GM21515 (cell line): ENCODE measurements at regions not wholly inside any gene's neighbourhood (a gene's known extent, or its start where the extent isn't known, plus 50 kb on each side); places are given as distances from the start of the nearest gene placed in this dataset.
"Not testable (repeated sequence)": the region's sequence is repeated elsewhere in the genome, so short reads cannot be mapped to it uniquely, and the experiment has no call there.

Experiments used
- ATAC-seq: cut with Tn5 transposase; IDR thresholded peaks from one replicate; pipeline ENCODE4 v1.9.1; 2021; ENCODE audit not compliant: unreplicated experiment

DNA sequence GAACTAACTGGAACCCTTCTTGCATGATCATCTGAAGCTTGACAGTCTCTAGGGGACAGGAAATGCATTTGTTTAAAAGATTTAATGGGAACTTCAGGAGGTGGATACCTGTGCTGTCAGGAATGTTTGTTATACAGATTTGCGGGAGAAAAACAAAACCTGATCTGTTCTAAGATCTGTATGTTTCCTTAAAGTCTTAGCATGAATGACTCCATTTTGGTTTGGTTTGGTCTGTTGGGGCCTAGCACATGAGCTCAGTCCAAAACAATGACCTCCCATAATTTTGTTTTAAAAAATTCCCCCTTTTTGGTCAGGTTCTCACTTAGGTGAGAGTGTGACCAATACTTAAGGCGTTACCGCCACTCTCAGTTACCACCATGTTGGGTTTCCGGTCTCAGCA lies 138.7 kb downstream of the AKR1D1 start:
- ATAC-seq: no peak

DNA sequence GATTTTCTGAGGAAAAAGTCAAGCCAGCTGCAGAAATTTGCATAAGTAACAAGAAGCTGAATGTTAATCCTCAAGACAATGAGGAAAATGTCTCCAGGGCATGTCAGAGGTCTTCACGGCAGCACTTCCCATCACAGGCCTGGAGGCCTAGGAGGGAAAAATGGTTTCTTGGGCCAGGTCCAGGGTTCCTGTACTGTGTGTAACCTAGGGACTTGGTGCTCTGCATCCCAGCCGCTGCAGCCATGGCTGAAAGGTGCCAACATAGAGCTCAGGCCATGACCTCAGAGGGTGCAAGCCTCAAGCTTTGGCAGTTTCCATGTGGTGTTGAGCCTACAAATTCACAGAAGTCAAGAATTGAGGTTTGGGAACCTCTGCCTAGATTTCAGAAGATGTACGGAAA lies 144.1 kb downstream of the AKR1D1 start:
- not testable (repeated sequence) for ATAC-seq

DNA sequence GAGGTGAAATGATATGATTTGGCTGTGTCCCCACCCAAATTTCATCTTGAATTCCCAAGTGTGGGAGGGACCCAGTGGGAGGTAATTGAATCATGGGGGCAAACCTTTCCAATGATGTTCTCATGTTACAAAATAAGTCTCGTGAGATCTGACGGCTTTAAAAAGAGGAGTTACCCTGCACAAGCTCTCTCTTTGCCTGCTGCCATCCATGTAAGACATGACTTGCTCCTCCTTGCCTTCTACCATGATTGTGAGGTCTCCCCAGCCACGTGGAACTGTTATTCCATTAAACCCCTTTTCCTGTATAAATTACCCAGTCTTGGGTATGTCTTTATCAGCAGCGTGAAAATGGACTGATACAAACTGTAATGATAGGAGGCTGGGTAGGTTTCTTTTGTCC lies 145.1 kb downstream of the AKR1D1 start:
- ATAC-seq: not testable (repeated sequence)

DNA sequence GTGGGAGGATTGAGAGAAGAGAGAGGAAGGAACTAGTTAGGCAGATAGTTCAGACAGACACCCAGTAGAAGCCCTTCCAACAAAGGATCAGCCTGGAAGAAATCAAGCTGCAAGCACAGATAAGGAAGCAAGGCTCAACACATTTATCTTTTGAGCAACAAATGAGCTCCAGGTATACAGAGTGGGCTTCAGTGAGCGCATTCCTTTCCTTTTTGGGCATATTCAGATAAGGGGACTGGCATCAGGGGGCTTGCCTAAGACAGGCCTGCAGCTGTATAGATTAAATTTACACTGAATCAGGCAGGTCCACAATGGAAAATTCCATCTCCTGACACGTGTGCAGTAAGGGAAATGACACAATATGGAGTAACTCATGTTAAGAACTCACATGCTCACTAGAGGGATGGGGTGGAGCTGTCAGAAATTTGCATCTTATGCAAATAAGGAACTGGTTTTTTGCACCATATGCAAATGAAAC lies 147.2 kb downstream of the AKR1D1 start:
- no peak for ATAC-seq

DNA sequence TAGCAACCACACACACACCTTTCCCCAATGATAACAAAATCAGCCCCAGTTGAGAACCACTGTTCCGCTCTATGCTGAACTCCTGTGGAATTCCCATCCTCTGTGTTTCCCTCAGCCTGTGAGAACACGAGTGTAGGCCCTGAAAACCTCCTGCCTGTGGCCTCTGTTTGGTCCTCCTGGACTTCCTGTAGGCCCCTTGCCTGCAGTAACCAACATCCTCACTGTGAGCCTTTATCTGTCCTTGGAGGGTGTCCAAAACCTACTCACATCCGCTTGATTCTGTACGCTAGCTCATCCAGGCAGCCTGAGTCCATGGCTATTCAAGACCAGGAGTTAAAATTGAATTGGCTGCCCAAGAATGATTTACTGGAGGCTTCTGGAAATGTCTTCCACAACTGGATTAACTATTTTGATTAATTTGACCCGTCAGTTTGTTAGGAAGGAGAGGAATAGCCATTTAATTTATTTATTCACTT lies 149.8 kb downstream of the AKR1D1 start:
- ATAC-seq: no peak

DNA sequence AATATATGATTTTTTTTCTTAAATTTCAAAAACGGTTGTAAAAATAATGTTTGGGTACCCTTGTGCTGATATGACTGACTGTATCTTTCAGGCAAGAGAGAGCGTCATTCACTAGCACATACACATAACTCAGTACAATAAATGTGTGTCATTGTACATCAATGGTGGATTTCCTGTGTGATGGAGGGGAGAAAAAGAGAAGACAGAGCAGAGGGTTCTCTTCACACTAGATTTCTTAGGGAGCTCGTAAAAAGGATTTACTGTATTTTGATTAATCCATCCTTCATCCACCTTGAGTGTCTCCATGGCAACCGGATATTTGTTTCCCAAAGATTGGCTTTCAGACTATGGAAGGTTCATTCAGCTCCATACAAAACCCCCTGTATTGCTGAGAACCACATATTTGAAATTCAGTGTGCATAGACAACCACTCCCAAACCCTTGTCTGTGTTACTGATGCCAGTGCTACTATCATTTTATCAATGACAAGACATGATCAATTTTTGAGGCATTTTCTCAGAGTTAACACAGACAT lies 150.6 kb downstream of the AKR1D1 start:
- no peak for ATAC-seq

DNA sequence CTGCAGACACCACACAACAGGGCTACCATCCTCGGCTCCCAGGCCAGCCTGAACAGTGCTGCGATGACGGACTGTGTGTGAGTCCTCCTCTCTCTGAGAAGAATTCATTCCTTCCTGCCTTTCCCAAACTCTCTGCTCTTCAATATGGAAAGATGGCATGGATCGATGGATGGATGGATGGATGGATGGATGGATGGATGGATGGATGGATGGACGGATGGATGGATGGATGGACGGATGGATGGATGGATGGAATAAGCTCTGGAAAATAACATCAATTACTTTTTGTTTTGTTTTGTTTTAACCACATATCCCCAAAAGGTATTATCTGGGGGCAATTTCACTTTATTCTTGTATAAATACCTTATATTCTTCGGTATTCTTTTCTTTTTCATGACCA lies 151.9 kb downstream of the AKR1D1 start:
- no peak for ATAC-seq

DNA sequence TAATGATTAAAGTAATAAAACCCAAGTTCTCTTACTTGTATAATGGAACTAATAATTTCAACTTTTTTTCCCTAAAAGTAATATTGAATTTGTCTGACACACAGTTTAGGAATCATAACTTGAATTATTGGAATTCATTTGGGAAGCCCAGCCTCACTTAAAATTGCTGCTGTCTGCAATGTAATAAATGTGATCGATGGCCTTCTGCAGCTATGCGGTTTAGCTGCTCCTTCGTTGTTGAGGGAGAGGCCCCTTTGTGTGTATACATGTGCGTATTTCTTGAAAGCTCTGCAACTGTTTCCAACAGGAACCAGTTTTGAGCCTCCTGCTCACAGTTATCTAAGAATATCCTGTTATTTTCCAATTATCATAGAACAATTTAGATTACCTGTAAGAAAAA lies 152.5 kb downstream of the AKR1D1 start:
- ATAC-seq: no peak

DNA sequence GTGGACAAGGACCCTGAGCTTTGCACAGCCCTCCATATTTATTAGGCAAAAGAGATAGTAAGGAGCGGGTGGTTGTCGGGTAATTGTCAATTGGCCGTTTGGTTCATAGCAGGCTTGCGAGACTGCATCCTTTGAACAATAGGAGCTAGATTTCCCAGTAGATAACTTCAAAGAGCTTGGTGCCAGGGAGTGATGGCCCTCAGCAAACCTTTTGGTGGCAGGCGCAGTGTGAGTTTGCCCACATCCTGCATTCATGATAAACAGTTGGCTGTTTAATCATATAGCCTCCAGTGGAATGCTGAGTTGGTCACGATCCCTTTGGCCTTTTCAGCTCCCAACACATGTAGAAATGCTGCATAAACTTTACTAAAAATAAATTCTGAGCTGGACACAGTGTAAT lies 156.9 kb downstream of the AKR1D1 start:
- ATAC-seq: no peak

DNA sequence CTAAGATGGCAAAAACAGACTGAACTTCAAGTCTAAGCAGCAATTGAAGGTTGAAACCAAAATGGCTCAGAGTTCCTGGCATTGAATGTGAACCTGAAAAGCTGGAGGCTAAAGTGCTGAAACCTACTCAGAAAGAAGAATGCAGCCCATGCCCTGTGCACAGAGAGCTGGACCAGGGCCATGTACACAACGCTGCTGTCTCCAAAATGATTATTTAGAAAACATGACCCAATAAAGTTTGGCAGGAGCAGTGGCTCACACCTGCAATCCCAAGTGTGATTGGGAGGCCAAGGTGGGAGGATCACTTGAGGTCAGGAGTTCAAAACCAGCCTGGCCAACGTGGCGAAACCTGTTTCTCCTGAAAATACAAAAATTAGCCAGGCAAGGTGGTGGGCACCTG lies 158.9 kb downstream of the AKR1D1 start:
- no peak for ATAC-seq

DNA sequence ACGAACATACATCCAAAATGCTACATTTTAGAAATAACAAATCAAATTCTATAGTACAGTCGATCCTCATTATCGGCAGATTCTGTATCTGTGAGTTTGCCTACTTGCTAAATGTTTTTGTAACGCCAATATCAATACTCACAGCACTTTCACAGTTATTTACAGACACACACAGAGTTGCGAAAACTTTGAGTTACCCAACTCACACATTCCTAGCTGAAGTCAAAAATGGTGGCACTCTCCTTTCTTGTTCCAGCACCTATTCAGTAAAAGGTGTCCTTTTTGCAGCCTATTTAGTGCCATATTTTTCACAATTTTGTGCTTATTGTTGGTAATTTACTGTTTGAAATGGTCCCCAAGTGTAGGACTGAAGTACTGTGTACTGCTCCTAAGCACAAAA lies 161.7 kb downstream of the AKR1D1 start:
- no peak for ATAC-seq

DNA sequence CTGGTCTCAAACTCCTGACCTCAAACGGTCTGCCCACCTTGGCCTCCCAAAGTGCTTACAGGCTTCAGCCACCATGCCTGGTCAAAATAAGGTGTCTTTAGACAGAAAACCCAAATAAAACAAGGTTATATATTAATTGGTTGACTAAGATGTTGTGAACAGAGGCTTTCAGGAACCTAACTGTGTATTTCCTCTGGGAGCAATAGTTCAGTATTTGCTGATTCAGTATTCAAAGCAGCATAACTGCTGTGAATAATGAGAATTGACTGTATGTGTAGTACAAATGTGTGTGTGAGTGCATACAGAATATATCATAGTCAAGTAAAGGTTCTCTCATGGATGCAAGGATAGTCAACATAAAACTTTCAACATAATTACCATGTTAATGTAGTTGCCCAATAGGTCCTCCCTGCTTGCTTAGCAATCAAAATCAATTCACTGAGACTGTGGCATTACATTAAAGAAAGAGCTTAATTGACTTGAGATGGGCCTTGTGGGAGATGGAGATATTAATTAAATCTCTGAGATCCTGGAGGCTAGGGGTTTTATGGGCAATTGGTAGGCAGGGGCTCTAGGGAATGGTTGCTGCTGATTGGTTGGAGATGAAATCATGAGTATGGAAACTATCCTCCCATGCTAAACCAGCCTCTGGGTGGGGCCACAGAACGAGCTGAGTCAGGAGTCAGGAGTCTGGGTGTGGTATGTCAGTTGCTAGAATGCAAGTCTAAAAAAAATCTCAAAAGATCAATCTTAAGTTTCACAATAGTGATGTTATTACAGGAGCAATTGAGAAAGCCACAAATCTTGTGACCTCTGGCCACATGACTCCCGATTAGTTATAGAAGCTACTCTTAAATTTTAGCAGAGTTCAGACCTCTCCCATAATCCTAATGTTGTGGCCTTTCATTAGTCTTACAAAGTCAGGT lies 162.7 kb downstream of the AKR1D1 start:
- no peak for ATAC-seq

DNA sequence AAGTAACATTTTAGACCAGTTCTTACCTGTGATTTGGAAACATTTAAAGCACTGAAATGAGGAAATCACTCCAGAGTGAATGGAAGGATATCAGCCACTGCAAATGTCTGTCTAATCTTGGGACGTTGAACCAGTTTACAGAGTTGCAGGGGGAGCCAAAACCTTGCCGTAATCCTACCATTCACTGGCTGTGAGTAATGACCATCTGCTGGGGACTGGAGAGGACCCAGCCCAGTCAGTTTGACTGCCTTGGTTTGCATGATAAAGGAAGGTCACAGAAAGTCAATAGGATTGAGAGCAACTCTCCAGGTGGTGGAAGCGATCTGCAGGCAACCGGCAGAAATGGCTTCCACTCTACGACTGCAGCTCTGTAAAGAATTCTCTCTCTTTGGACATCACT lies 167.2 kb downstream of the AKR1D1 start:
- ATAC-seq: no peak

DNA sequence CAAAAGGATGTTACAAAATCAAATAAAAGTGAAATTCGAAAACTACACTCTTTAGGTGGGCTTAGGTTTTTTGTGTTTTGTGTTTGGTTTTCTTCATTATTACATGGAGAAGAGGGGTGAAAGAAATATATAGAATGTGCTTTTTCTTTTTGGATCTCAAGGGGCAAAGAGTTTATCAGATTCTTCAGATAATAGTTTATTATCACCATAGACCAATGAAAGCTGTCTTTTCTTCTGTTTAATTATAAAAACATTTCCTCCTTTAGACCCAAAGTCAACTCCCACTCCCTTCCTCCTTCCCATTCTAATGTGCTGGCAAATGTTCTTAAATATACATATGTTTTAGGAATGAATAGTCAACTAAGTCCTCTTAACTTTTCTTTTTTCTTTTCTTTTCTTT lies 167.6 kb downstream of the AKR1D1 start:
- no peak for ATAC-seq

DNA sequence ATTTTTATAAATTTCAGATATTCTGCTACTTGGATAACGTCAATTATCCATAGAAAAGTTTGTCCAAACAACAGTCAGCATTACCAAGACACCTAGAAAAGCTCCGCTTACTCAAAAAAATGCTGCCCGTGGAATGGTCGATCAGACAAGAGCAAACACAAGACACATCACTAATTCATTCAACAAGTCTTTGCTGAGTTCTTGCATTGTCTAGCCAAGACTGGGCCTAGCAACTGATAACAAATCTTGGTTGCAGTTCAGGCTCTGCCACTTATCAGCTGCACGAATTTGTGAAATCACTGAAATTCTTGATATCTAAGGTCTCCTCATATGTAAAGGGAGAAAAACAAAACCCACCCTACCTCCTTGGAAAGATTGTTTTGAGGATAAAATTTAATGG lies 168.3 kb downstream of the AKR1D1 start:
- no peak for ATAC-seq

DNA sequence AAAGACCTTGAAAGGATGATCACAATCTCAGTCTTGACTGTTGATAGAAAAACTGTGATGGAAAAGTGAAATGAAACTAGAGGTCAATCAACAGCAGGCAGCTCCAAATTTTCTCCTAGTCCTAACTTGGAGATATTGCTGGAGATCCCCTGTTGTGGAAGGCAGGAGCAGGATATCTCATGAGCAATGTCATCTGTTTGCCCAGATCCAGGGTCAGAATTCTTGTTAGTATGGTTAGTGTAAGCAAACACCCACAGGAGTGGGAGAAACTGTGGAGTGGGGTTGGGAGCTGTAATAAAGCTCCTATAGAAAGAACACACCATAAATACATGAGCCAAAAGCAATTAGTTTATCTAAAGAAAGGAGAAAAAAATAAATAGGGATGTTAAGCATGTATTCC lies 169.0 kb downstream of the AKR1D1 start:
- no peak for ATAC-seq

DNA sequence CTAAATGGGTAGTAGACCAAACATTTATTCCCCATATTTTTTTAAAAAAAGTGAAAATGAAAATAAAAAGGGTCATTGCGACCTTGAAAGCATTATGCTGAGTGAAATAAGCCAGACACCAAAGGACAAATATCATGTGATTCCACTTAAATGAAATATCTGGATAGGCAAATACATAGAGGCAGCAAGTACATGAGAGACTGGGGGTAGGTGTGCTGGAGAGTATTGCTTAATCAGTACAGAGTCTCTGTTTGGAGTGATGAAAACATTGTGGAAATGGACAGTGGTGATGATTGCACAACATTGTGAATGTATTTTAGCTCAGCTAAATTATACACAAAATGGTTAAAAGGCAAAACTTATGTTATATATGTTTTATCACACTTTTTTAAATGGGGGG lies 169.4 kb downstream of the AKR1D1 start:
- ATAC-seq: no peak

DNA sequence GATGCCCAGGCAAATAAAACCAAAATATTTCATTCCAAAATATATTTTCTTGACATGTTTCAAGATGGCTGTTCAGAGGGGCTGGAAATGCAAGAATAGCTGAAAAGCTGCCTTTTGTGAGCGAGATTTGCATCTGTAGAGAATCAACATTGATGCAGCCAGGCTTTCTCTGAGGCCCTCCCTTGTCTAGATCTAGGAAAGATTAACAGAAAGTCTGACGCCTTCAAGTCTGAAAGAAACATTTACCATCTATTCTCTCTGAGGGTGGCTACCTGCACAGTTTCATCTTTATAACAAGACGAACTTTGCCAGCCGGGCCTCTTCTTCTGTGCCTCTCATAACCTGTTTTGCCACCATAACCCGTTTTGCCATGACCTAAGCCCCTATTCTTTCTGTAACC lies 170.2 kb downstream of the AKR1D1 start:
- ATAC-seq: no peak

DNA sequence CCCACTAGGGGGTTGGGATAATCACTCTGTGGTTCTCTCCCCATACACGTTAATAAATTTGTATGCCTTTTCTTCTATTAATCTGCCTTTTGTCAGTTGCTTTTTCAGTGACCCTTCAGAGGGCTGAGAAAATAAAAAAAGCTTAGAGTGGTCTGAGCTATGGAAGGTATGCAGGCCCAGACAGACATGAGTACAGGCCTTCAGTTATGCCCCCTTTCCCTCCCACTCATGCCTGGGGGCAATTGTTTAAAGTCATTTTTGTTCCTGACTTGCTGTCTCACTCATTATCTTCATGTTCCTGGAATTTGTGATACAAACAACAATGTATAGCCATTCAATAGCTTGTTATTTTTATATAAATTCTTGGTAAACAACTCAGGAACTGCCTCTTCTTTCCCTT lies 170.8 kb downstream of the AKR1D1 start:
- no peak for ATAC-seq

DNA sequence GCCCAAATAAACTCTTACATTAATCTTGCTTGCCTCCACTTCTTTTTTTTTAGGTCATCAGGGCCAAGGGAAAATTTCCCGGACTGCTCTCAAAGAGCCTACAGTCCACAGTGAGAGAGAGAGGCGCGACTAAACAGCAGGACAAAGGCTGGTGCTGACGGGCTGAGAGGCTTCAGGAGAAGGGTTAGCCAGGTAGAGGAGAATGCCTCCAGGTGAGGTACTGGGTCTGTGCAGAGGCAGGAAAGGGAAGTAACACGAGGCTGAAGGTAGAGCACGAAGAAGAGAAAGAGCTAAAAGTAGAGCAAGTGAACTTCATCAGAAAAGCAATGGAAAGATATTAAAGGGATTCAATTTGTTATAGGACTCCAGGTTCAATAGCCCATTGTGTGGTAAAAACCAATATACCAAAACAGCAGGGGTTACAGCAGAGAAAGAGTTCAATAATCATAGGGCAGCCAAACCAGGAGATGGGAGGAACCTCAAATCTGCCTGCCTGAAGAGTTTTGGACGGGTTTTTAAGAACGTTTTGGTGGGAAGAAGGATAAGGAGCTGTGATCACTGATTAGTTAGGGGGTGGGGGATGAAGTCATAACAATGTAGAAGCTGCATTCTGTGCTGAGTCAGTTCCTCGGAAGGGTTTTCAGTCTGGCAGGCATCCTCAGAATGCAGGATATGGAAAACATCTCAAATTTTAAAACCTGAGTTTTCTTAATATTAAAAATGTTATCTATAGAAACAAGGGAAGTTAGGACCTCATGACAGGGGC lies 171.5 kb downstream of the AKR1D1 start:
- ATAC-seq: no peak

DNA sequence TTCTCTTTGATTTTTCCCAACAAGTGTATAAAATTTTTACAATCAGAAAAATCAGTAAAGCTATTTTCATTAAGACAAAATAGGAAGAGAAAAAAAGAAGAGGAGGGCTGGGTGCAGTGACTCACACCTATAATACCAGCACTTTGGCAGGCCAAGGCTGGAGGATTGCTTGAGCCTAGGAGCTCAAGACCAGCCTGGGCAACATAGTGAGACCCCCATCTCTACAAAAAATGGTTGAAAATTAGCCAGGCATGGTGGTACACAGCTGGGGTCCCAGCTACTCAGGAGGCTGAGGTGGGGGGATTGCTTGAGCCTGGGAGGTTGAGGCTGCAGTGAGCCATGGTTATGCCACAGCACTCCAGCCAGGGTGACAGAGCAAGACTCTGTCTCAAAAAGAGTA lies 172.3 kb downstream of the AKR1D1 start:
- ATAC-seq: no peak

DNA sequence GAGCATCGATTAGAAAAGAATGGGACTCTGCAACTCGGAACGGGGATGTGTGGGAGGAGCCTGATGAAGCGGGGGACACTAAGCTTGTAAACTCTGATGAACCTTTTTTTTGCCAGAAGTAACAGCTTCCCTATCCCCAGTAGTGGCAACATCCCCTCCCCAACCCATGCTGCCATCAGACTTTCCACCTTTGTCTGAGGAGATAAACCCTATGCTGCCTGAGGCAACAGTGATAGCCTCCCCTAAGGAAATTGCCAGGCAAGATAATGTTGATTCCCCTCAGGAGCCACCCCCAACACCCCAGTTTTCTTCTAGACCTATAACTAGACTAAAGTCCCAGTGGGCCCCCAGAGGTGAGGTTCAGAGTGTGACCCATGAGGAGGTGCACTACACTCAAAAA lies 173.7 kb downstream of the AKR1D1 start:
- ATAC-seq: no peak
